H1 (cell line): ENCODE measurements at regions not wholly inside any gene's neighbourhood (a gene's known extent, or its start where the extent isn't known, plus 50 kb on each side); places are given as distances from the start of the nearest gene placed in this dataset.

Experiments
- CREB1 ChIP-seq: IDR thresholded peaks from 2 replicates; pipeline ENCODE4 v1.6.1; 2012; ENCODE audit warnings: inconsistent platforms
- GTF2F1 ChIP-seq: IDR thresholded peaks from 2 replicates; pipeline ENCODE4 v1.6.1; 2012; ENCODE audit warnings: low read depth, low read length, improper control_type of control experiment, borderline replicate concordance
- RNF2 ChIP-seq: fragments of 200-900, 300-1000 bp; sonication (generic); IDR thresholded peaks from 2 replicates; pipeline ENCODE4 v1.7.1; 2016; ENCODE audit warnings: borderline replicate concordance, low read depth, mild to moderate bottlenecking, antibody characterized with exemption, low read length; ENCODE audit not compliant: poor library complexity, severe bottlenecking; ENCODE audit errors: missing control alignments
- SP1 ChIP-seq: IDR thresholded peaks from 2 replicates; pipeline ENCODE4 v1.6.1; 2011; ENCODE audit warnings: low read depth, low read length
- SUZ12 ChIP-seq: fragments of 200-600 bp; sonication (generic); IDR thresholded peaks from 2 replicates; pipeline ENCODE4 v1.6.1; 2012; ENCODE audit warnings: mild to moderate bottlenecking, inconsistent platforms, low read length, moderate library complexity, mixed read lengths

DNA sequence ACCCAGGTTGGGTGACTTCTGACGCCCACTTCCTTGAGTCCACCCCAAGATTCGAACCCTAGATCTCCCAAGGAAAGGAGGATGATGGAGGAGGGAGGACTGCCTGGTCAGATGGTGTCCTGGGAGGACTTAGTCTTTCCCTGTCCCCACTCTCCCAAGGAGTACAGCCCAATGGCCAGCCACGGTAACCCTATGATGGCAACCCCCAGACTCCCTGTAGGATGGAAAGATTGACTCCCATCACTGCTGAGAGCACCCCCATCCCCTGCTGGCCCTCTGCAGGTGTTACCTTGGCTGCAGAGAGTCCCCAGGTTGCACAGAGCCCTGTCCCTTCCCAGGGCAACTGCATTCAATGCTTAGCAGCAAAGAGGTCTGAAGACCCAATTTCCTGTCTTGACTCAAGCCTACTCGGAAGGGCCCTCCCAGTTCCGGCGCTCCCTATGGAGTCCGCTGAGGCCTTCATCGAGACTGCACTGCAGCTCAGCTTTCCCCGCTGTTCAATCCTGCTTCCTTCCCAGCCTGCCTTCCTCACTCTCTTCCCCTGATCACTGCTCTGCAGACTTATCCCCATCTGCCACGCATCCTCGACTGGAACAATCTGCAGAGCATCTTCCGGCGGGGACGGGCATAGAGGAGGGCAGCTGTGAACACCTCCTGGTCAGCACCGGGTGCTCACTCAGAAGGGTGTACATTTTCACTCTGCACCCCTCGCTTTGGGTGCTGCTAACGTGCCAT is 50.8 kb upstream of the OCM2 start (continued):
- TF ChIP-seq RNF2 (no peak), GTF2F1 (no peak), SUZ12 (no peak), SP1 (no peak), CREB1 (no peak)
- TF ChIP-seq, all 59 proteins: peak for 0
